DOHH2 (cell line): ENCODE measurements at regions not wholly inside any gene's neighbourhood (a gene's known extent, or its start where the extent isn't known, plus 50 kb on each side); places are given as distances from the start of the nearest gene placed in this dataset.

Experiments used
- EZH2phosphoT487 ChIP-seq: fragments of 200-600 bp; sonication (generic); IDR thresholded peaks from 2 replicates; pipeline ENCODE4 v1.6.1; 2017; ENCODE audit warnings: borderline replicate concordance, mild to moderate bottlenecking, antibody characterized with exemption, low read length, moderate library complexity, mixed read lengths
- TF ChIP-seq, protein P1 (sequence below): fragments of 200-600 bp; sonication (generic); IDR thresholded peaks from one replicate; pipeline ENCODE4 v1.5.1; 2014; ENCODE audit warnings: antibody characterized with exemption, mild to moderate bottlenecking, low read depth, low read length; ENCODE audit not compliant: poor library complexity, severe bottlenecking

DNA sequence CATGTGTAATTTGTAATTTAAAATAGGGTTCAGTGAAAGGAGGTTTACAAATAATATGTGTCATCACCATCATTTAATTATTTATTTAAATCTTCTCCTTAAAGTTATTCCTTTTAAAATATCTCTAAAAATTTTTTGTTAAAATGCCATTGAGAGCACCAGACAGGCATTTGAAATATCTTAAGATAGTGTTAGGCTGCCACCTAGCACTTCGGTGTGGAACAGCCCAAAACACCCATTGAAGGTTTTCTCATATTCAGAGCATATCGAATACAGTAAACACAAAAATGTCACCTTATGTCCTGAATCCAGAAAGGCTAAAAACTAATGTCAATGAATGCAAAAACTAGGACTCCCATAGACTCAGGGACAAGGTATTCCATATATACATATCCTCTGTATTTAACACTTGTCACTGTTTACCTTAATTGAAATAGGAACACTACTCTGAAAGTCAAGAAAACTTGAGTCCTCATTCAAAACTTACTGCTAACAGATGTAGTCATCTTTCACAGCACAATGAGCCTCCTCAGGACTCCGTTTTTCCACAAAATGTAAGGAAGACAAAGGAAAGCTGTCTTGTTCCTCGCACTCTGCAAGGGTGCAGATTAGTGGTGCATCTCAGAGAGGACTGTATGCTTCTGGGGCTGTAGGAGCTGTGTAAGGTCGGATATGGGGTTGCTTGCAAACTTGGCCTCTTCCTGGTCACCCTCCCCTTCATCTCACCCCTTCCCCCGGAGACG is 329.5 kb downstream of the PAX3 start:
- TF ChIP-seq, protein P1, sequence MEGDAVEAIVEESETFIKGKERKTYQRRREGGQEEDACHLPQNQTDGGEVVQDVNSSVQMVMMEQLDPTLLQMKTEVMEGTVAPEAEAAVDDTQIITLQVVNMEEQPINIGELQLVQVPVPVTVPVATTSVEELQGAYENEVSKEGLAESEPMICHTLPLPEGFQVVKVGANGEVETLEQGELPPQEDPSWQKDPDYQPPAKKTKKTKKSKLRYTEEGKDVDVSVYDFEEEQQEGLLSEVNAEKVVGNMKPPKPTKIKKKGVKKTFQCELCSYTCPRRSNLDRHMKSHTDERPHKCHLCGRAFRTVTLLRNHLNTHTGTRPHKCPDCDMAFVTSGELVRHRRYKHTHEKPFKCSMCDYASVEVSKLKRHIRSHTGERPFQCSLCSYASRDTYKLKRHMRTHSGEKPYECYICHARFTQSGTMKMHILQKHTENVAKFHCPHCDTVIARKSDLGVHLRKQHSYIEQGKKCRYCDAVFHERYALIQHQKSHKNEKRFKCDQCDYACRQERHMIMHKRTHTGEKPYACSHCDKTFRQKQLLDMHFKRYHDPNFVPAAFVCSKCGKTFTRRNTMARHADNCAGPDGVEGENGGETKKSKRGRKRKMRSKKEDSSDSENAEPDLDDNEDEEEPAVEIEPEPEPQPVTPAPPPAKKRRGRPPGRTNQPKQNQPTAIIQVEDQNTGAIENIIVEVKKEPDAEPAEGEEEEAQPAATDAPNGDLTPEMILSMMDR = peak; percentile 44
- no peak for TF ChIP-seq EZH2phosphoT487
